ENCODE measurements at regions not wholly inside any gene's neighbourhood (a gene's known extent, or its start where the extent isn't known, plus 50 kb on each side); places are given as distances from the start of the nearest gene placed in this dataset.
"Not testable (repeated sequence)": the region's sequence is repeated elsewhere in the genome, so short reads cannot be mapped to it uniquely, and the experiment has no call there.

GRCh38 chr9:12413986-12414385 is 279.2 kb upstream of the TYRP1 start:
- TF ChIP-seq SUZ12 (IDR thresholded peaks at IDR 0.05; ENCODE audit: extremely low read depth, insufficient read depth, insufficient read length): no peak
- no peak for TF ChIP-seq YY1 (IDR thresholded peaks at IDR 0.05; ENCODE audit: insufficient read depth, insufficient read length)
- no peak for TF ChIP-seq ZNF274 (IDR thresholded peaks at IDR 0.05; ENCODE audit: low read depth, low read length)
- H3K4me3 ChIP-seq (ENCODE audit: insufficient read length, low read depth): no peak overlapping the region
- H3K27me3 ChIP-seq (ENCODE audit: insufficient read depth, insufficient read length): no peaks in the 10 kb centered on the region
- no peaks in the 10 kb centered on the region for H3K36me3 ChIP-seq (ENCODE audit: insufficient read depth, insufficient read length, low read length)
- H3K9me3 ChIP-seq (ENCODE audit: insufficient read depth, low read length): peaks cover 23% of the 10 kb centered on the region
- DNase-seq (ENCODE audit: low read depth, low spot score): no peak
- no peak overlapping the region for H3K9ac ChIP-seq (ENCODE audit: insufficient read length, low read depth)
- H3K4me1 ChIP-seq (ENCODE audit: insufficient read depth, insufficient read length): no peaks in the 10 kb centered on the region

GRCh38 chr9:12414514-12414913 is 278.7 kb upstream of the TYRP1 start:
- Histone ChIP-seq H3K9ac (ENCODE audit: insufficient read length, low read depth) (no peak overlapping the region), H3K36me3 (ENCODE audit: insufficient read depth, insufficient read length, low read length) (no peaks in the 10 kb centered on the region), H3K4me3 (ENCODE audit: insufficient read length, low read depth) (no peak overlapping the region), H3K4me1 (ENCODE audit: insufficient read depth, insufficient read length) (no peaks in the 10 kb centered on the region), H3K27me3 (ENCODE audit: insufficient read depth, insufficient read length) (no peaks in the 10 kb centered on the region), H3K9me3 (ENCODE audit: insufficient read depth, low read length) (peaks cover 23% of the 10 kb centered on the region)
- no peak for DNase-seq (ENCODE audit: low read depth, low spot score)
- TF ChIP-seq SUZ12 (IDR thresholded peaks at IDR 0.05; ENCODE audit: extremely low read depth, insufficient read depth, insufficient read length): no peak
- TF ChIP-seq ZNF274 (IDR thresholded peaks at IDR 0.05; ENCODE audit: low read depth, low read length): no peak
- TF ChIP-seq YY1 (IDR thresholded peaks at IDR 0.05; ENCODE audit: insufficient read depth, insufficient read length): no peak

- no peaks in the 10 kb centered on the region for H3K27me3 ChIP-seq (ENCODE audit: insufficient read depth, insufficient read length)
Observed at GRCh38 chr9:12415361-12415760, 277.8 kb upstream of the TYRP1 start.

GRCh38 chr9:12416716-12417115 is 276.5 kb upstream of the TYRP1 start:
- TF ChIP-seq SUZ12 (IDR thresholded peaks at IDR 0.05; ENCODE audit: extremely low read depth, insufficient read depth, insufficient read length): no peak
- TF ChIP-seq ZNF274 (IDR thresholded peaks at IDR 0.05; ENCODE audit: low read depth, low read length): no peak
- TF ChIP-seq YY1 (IDR thresholded peaks at IDR 0.05; ENCODE audit: insufficient read depth, insufficient read length): no peak
- H3K36me3 ChIP-seq (ENCODE audit: insufficient read depth, insufficient read length, low read length): no peaks in the 10 kb centered on the region
- H3K9ac ChIP-seq (ENCODE audit: insufficient read length, low read depth): no peak overlapping the region
- DNase-seq (ENCODE audit: low read depth, low spot score): no peak
- H3K27me3 ChIP-seq (ENCODE audit: insufficient read depth, insufficient read length): no peaks in the 10 kb centered on the region
- peaks cover 23% of the 10 kb centered on the region for H3K9me3 ChIP-seq (ENCODE audit: insufficient read depth, low read length)
- no peak overlapping the region for H3K4me3 ChIP-seq (ENCODE audit: insufficient read length, low read depth)
- no peaks in the 10 kb centered on the region for H3K4me1 ChIP-seq (ENCODE audit: insufficient read depth, insufficient read length)

More at GRCh38 chr9:12415361-12415760, 277.8 kb upstream of the TYRP1 start:
- TF ChIP-seq ZNF274 (IDR thresholded peaks at IDR 0.05; ENCODE audit: low read depth, low read length) (no peak), YY1 (IDR thresholded peaks at IDR 0.05; ENCODE audit: insufficient read depth, insufficient read length) (no peak), SUZ12 (IDR thresholded peaks at IDR 0.05; ENCODE audit: extremely low read depth, insufficient read depth, insufficient read length) (no peak)
- Histone ChIP-seq H3K36me3 (ENCODE audit: insufficient read depth, insufficient read length, low read length) (no peaks in the 10 kb centered on the region), H3K4me3 (ENCODE audit: insufficient read length, low read depth) (no peak overlapping the region), H3K9ac (ENCODE audit: insufficient read length, low read depth) (no peak overlapping the region), H3K9me3 (ENCODE audit: insufficient read depth, low read length) (peaks cover 23% of the 10 kb centered on the region), H3K4me1 (ENCODE audit: insufficient read depth, insufficient read length) (no peaks in the 10 kb centered on the region)
- DNase-seq (ENCODE audit: low read depth, low spot score): no peak

GRCh38 chr9:12424243-12424642 is 268.9 kb upstream of the TYRP1 start:
- Histone ChIP-seq H3K4me1 (ENCODE audit: insufficient read depth, insufficient read length) (no peaks in the 10 kb centered on the region), H3K9me3 (ENCODE audit: insufficient read depth, low read length) (no peaks in the 10 kb centered on the region), H3K36me3 (ENCODE audit: insufficient read depth, insufficient read length, low read length) (no peaks in the 10 kb centered on the region), H3K9ac (ENCODE audit: insufficient read length, low read depth) (no peak overlapping the region), H3K27me3 (ENCODE audit: insufficient read depth, insufficient read length) (no peaks in the 10 kb centered on the region), H3K4me3 (ENCODE audit: insufficient read length, low read depth) (no peak overlapping the region)
- no peak for DNase-seq (ENCODE audit: low read depth, low spot score)
- no peak for TF ChIP-seq ZNF274 (IDR thresholded peaks at IDR 0.05; ENCODE audit: low read depth, low read length)
- TF ChIP-seq SUZ12 (IDR thresholded peaks at IDR 0.05; ENCODE audit: extremely low read depth, insufficient read depth, insufficient read length): no peak
- TF ChIP-seq YY1 (IDR thresholded peaks at IDR 0.05; ENCODE audit: insufficient read depth, insufficient read length): no peak

GRCh38 chr9:12425878-12426864 is 267.0 kb upstream of the TYRP1 start:
- Histone ChIP-seq H3K4me3 (ENCODE audit: insufficient read length, low read depth) (no peak overlapping the region), H3K9me3 (ENCODE audit: insufficient read depth, low read length) (no peaks in the 10 kb centered on the region), H3K36me3 (ENCODE audit: insufficient read depth, insufficient read length, low read length) (no peaks in the 10 kb centered on the region), H3K9ac (ENCODE audit: insufficient read length, low read depth) (no peak overlapping the region), H3K27me3 (ENCODE audit: insufficient read depth, insufficient read length) (no peaks in the 10 kb centered on the region), H3K4me1 (ENCODE audit: insufficient read depth, insufficient read length) (no peaks in the 10 kb centered on the region)
- no peak for TF ChIP-seq YY1 (IDR thresholded peaks at IDR 0.05; ENCODE audit: insufficient read depth, insufficient read length)
- no peak for TF ChIP-seq SUZ12 (IDR thresholded peaks at IDR 0.05; ENCODE audit: extremely low read depth, insufficient read depth, insufficient read length)
- no peak for TF ChIP-seq ZNF274 (IDR thresholded peaks at IDR 0.05; ENCODE audit: low read depth, low read length)
- peak; percentile 8 for DNase-seq (ENCODE audit: low read depth, low spot score)

GRCh38 chr9:12439267-12439666 is 253.9 kb upstream of the TYRP1 start:
- H3K27me3 ChIP-seq (ENCODE audit: insufficient read depth, insufficient read length): no peaks in the 10 kb centered on the region
- H3K4me3 ChIP-seq (ENCODE audit: insufficient read length, low read depth): no peak overlapping the region
- no peak overlapping the region for H3K9ac ChIP-seq (ENCODE audit: insufficient read length, low read depth)
- no peaks in the 10 kb centered on the region for H3K4me1 ChIP-seq (ENCODE audit: insufficient read depth, insufficient read length)
- no peaks in the 10 kb centered on the region for H3K9me3 ChIP-seq (ENCODE audit: insufficient read depth, low read length)
- no peak for TF ChIP-seq ZNF274 (IDR thresholded peaks at IDR 0.05; ENCODE audit: low read depth, low read length)
- TF ChIP-seq YY1 (IDR thresholded peaks at IDR 0.05; ENCODE audit: insufficient read depth, insufficient read length): no peak
- no peak for TF ChIP-seq SUZ12 (IDR thresholded peaks at IDR 0.05; ENCODE audit: extremely low read depth, insufficient read depth, insufficient read length)
- H3K36me3 ChIP-seq (ENCODE audit: insufficient read depth, insufficient read length, low read length): no peaks in the 10 kb centered on the region
- no peak for DNase-seq (ENCODE audit: low read depth, low spot score)

GRCh38 chr9:12441080-12441479 is 252.1 kb upstream of the TYRP1 start:
- not testable (repeated sequence) for H3K9me3 ChIP-seq (ENCODE audit: insufficient read depth, low read length); H3K9ac ChIP-seq (ENCODE audit: insufficient read length, low read depth); DNase-seq (ENCODE audit: low read depth, low spot score); H3K4me1 ChIP-seq (ENCODE audit: insufficient read depth, insufficient read length); H3K27me3 ChIP-seq (ENCODE audit: insufficient read depth, insufficient read length); H3K4me3 ChIP-seq (ENCODE audit: insufficient read length, low read depth); H3K36me3 ChIP-seq (ENCODE audit: insufficient read depth, insufficient read length, low read length)
